Muscle of leg (tissue), 3 donors: ENCODE measurements at regions not wholly inside any gene's neighbourhood (a gene's known extent, or its start where the extent isn't known, plus 50 kb on each side); places are given as distances from the start of the nearest gene placed in this dataset.
"Not testable (repeated sequence)": the region's sequence is repeated elsewhere in the genome, so short reads cannot be mapped to it uniquely, and the experiment has no call there.

ENCODE experiments used
- DNase-seq: peaks from one replicate; pipeline ENCODE4 v3.0.0; 2013
- H3K27ac ChIP-seq: one replicate; pipeline ENCODE4 v1.5.1; 2013; ENCODE audit warnings: mild to moderate bottlenecking, low read length, control low read depth
- H3K27me3 ChIP-seq: one replicate; pipeline ENCODE4 v1.6.1; 2013; ENCODE audit warnings: low read length; ENCODE audit not compliant: control insufficient read depth, insufficient read depth
- H3K36me3 ChIP-seq: one replicate; pipeline ENCODE4 v1.6.1; 2013; ENCODE audit warnings: low read length; ENCODE audit not compliant: control insufficient read depth, insufficient read depth
- H3K4me1 ChIP-seq: one replicate; pipeline ENCODE4 v1.6.1; 2013; ENCODE audit warnings: low read length; ENCODE audit not compliant: control insufficient read depth, insufficient read depth
- H3K4me3 ChIP-seq: one replicate; pipeline ENCODE4 v1.5.1; 2013; ENCODE audit warnings: low read length, control low read depth
- H3K9me3 ChIP-seq: replicated peaks from 2 replicates; pipeline ENCODE4 v1.6.1; 2013; ENCODE audit warnings: low read depth, low read length; ENCODE audit not compliant: control insufficient read depth
- WGBS: methylation state at CpG from one replicate; pipeline ENCODE4 v1.1.5; 2013; ENCODE audit warnings: missing lambda C conversion rate; ENCODE audit not compliant: insufficient coverage; 5-methylcytosine and 5-hydroxymethylcytosine counted together

DNA sequence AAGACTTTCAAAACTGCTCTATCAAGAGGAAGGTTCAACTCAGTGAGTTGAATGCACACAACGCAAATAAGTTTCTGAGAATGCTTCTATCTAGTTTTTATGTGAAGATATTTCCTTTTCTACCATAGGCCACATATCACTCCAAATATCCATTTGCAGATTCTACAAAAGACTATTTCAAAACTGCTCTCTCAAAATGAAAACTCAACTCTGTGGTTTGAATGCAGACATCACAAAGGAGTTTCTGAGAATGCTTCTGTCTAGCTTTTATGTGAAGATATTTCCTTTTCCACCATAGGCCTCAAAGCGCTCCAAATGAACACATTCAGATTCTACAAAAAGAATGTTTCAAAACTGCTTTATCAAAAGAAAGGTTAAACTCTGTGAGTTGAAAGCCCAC, 1093.1 kb upstream of the DEFB115 start:
- not testable (repeated sequence) for H3K36me3 ChIP-seq

DNA sequence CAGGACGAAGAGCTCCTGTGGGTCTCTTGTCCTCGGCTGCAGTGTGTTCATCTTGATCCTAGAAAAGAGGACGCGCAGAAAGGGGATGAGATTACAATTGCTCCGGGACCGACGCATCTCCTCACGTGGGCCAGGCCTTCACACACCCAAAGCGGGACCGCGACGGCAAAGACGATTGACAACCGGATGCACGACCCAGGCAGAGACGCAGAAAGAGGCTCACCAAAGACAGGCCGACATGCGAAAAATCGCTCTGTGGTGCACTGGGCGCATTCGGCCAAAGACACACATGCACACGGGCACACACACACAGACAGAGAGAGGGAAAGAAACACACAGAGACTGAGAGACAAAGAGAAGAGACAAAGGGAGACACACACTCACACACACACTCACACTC, 1089.9 kb upstream of the DEFB115 start:
- no peak overlapping the region for H3K4me3 ChIP-seq
- no peak for DNase-seq
- no peaks in the 10 kb centered on the region for H3K4me1 ChIP-seq
- WGBS, result 89% methylated on average over 13 of the region's 22 CpGs
- H3K9me3 ChIP-seq, result peaks cover 14% of the 10 kb centered on the region
- H3K27me3 ChIP-seq, result no peaks in the 10 kb centered on the region
- H3K36me3 ChIP-seq, result no peaks in the 10 kb centered on the region
- H3K27ac ChIP-seq, result no peak overlapping the region

More for the DNA sequence above, 1093.1 kb upstream of the DEFB115 start:
- not testable (repeated sequence) for H3K4me1 ChIP-seq, H3K4me3 ChIP-seq, DNase-seq, H3K27ac ChIP-seq, H3K27me3 ChIP-seq
- peaks cover 12% of the 10 kb centered on the region for H3K9me3 ChIP-seq
- no CpG with 5 or more reads among the region's 2 CpGs for WGBS

DNA sequence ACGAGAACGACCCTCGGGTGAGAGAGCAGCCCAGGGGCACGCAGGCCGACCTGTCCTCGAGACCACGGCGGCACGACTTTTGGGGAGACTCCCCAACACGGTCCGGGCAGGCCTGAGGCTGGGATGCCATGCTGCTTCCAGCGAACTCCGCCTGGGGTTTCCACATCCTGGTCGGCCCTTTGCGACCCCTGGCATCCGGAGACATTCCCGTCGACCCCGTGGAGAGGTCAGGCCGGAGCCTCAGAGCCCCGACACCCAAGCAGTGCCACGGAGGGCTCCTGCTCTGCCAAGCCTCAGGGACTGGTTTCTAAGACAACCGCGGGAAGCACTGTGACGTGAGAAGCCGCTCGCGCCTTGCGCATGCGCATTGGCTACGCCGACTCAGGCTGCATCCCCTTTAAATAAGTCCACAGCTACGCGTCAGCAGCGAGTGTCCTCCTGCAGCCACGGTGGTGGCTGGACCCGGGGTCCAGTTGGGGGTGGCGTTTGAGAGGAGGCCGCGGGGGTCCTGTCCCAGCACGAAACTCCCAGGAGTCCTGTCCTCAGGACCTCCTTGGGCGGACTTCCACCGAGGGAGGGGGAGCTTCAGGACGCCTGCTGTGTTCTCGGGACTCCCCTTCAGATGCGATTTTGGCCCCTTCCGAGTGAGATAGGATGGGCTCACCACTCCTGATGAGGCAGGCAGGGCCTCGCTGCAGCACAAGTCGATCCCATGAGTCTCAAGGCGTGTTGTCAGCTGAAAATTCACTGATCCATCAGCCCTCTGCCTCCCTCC, 1089.3 kb upstream of the DEFB115 start:
- H3K4me3 ChIP-seq, result no peak overlapping the region
- no peak overlapping the region for H3K27ac ChIP-seq
- 56% methylated on average over 50 of the region's 50 CpGs for WGBS
- DNase-seq, result no peak
- no peaks in the 10 kb centered on the region for H3K36me3 ChIP-seq
- no peaks in the 10 kb centered on the region for H3K27me3 ChIP-seq
- peaks cover 14% of the 10 kb centered on the region for H3K9me3 ChIP-seq
- H3K4me1 ChIP-seq, result no peaks in the 10 kb centered on the region

DNA sequence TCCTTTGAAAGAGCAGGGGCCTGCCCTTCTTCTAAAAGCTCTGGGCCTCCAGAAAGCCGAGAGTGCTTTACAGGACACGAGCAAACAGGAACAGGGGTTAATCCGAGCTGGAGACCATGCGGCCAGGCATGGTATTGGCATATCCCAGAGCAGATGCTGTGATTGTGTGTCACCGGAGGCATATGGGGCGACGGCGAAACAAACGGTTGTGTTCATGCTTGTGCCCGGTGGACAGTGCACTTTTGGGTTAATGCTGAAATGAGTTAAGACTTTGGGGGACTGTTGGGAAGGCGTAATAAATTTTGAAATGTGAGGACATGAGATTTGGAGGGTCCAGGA, 1088.7 kb upstream of the DEFB115 start:
- H3K4me3 ChIP-seq, result no peak overlapping the region
- no peaks in the 10 kb centered on the region for H3K36me3 ChIP-seq

DNA sequence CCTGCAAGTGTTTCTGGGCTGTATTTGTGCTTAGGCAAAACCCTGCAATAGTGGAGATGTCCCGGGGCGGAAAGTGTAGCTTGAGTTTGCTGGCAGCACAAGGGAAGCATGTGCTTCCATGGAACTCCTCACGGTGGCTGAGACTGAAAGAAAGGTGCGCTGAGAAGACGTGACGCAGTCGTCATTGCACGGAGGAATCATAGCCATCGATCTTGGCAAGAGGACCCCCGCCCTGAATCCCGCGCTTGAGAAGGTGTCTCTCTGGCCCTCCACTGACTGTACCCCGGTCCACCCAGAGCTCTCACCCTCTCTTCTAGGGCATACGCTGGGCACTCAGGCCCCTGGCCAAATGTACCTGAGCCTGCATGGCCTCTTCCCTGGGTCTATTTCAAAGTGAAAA, 1081.8 kb upstream of the DEFB115 start:
- Histone ChIP-seq H3K4me1 (no peaks in the 10 kb centered on the region), H3K36me3 (no peaks in the 10 kb centered on the region), H3K27ac (no peak overlapping the region), H3K9me3 (peaks cover 6% of the 10 kb centered on the region), H3K27me3 (no peaks in the 10 kb centered on the region), H3K4me3 (no peak overlapping the region)
- no peak for DNase-seq
- 86% methylated on average over 13 of the region's 14 CpGs for WGBS

More for the DNA sequence above, 1088.7 kb upstream of the DEFB115 start:
- Histone ChIP-seq H3K27ac (no peak overlapping the region), H3K4me1 (no peaks in the 10 kb centered on the region), H3K27me3 (no peaks in the 10 kb centered on the region), H3K9me3 (peaks cover 14% of the 10 kb centered on the region)
- WGBS, result 82% methylated on average over 11 of the region's 11 CpGs
- no peak for DNase-seq

DNA sequence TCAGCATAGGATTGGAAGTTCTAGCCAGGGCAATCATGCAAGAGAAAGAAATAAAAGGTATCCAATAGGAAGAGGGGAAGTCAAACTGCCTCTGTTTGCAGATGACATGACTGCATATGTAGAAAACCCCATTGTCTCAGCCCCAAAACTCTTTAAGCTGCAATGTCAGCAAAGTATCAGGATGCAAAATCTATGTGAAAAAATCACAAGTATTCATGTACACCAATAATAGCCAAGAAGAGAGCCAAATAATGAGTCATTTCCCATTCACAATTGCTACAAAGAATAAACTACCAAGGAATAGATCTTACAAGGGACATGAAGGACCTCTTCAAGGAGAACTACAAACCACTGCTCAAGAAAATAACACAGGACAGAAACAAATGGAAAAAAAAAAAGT, 1074.3 kb upstream of the DEFB115 start:
- H3K9me3 ChIP-seq, H3K36me3 ChIP-seq, H3K4me1 ChIP-seq, H3K27ac ChIP-seq, DNase-seq, H3K27me3 ChIP-seq, H3K4me3 ChIP-seq: not testable (repeated sequence)

DNA sequence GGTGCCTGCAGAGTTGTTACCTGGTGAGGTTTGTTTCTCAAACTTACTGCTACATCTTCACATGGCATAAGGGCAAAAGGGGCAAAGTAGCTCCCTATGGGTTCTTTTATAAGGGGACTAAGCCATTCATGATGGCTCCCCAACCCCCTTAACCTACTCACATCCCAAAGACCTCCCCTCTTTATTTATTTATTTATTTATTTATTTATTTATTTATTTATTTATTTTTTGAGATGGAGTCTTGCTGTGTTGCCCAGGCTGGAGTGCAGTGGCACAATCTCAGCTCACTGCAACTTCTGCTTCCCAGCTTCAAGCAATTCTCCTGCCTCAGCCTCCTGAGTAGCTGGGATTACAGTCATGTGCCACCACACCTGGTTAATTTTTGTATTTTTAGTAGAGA, 1065.7 kb upstream of the DEFB115 start:
- H3K36me3 ChIP-seq, H3K4me3 ChIP-seq, H3K9me3 ChIP-seq, DNase-seq, H3K27ac ChIP-seq, H3K27me3 ChIP-seq, H3K4me1 ChIP-seq: not testable (repeated sequence)

DNA sequence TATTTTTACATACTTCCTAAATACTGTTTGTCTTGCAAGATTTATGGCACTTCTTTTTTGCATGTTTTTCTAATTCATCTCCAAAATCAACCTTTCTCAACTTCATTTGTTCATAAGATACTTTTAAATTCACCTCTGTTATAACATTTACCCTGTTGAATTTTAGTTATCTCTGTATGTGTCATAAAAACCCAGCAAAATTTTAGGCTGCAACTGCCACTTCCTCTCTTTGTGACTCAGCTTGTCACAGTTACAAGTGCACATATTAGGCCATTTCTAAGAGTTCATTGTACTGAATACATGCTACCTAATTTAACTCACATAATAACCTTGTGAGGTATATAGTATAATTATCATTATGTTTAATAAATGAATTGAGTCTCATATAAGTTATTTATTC, 1023.0 kb upstream of the DEFB115 start:
- H3K36me3 ChIP-seq, H3K9me3 ChIP-seq, H3K4me3 ChIP-seq, H3K27ac ChIP-seq, DNase-seq, H3K4me1 ChIP-seq, H3K27me3 ChIP-seq: not testable (repeated sequence)

DNA sequence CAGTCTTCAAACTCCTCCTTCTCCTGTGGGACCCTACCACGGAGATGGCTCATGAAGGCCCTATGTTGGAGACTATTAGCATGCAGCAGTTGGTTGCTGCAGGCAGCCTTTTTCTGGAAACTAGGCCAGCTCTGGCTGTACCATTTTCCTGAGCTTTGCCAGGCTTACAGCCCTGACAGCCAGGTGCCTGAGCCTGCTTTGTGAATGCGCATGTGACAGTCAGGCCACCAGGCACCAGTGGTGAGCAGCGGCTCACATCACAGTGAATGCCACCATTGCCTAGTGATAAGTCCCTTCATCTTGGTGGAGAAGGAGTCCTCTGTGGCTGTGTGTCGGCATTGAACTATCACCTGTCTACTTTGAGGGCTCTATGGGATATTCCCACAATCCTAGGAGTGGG, 982.4 kb upstream of the DEFB115 start:
- H3K27me3 ChIP-seq, H3K9me3 ChIP-seq, H3K4me3 ChIP-seq, H3K4me1 ChIP-seq, DNase-seq, H3K27ac ChIP-seq, H3K36me3 ChIP-seq: not testable (repeated sequence)
- WGBS, result no CpG with 5 or more reads among the region's 4 CpGs

DNA sequence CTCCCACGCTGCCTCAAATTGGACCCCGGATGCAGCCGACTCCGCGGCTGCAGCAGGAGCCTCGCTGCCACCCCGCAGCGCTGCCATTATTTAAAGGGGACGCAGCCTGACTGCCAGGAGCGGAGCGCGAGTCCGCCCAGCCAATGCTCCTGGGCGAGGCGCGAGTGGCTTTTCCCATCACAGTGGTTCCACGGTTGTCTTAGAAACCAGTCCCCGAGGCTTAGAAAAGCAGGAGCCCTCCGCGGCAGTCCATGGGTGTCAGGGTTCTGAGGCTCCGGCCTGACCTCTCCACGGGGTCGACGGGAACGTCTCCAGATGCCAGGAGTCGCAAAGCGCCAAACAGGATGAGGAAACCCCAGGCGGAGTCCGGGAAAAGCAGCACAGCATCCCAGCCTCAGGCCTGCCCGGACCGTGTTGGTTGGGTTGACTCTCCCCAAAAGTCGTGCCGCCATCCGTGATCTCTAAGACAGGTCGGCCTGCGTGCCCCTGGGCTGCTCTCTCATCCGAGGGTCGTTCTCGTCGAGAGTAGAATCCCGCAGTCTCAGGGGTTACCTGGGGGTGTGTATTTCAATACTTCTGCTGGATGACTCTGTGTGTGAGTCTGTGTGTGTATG, 975.8 kb upstream of the DEFB115 start:
- WGBS, result 78% methylated on average over 29 of the region's 41 CpGs
- no peak overlapping the region for H3K4me3 ChIP-seq

More for the DNA sequence above, 975.8 kb upstream of the DEFB115 start:
- no peak for DNase-seq
- no peak overlapping the region for H3K27ac ChIP-seq
- H3K36me3 ChIP-seq, result no peaks in the 10 kb centered on the region
- no peaks in the 10 kb centered on the region for H3K4me1 ChIP-seq
- H3K27me3 ChIP-seq, result no peaks in the 10 kb centered on the region
- peaks cover 18% of the 10 kb centered on the region for H3K9me3 ChIP-seq
